Thyroid gland (tissue), 4 donors: ENCODE measurements at regions not wholly inside any gene's neighbourhood (a gene's known extent, or its start where the extent isn't known, plus 50 kb on each side); places are given as distances from the start of the nearest gene placed in this dataset.

Experiments
- POLR2A ChIP-seq, 2 donors: fragments of 450-650 bp; IDR thresholded peaks; one replicate each; pipeline ENCODE4 v1.6.1; 2017; ENCODE audit warnings: antibody characterized with exemption in 2 of 2, mild to moderate bottlenecking in 2 of 2, moderate library complexity in 1 of 2
- TF ChIP-seq, protein P1 (sequence below), 6 experiments: fragments of 200-600 bp in 3 of 6; fragments of 450-650 bp in 3 of 6; sonication (generic) in 3 of 6; IDR thresholded peaks; one replicate each; pipeline ENCODE4 v1.5.1; 2016 to 2019; ENCODE audit warnings: antibody characterized with exemption in 6 of 6, mild to moderate bottlenecking in 2 of 6, inconsistent platforms in 1 of 6, moderate library complexity in 1 of 6

DNA sequence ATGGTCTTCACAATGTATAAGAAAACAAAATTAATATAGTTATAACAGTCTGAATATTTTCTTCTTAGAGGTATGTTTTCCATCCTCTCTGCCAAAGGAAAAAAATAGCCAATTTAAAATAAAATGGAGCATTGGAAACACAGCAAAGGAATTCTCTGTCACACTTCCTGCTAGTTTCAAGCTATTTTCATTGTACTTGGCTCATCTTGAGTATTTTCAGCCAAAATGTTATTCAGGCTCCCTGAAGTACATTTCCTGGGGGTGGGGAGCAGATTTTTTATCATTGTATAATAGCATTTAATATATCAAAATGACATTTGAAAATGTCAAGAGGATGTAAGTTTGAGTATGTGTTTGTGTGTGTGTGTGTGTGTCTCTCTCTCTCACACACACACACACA lies 463.6 kb upstream of the REG3G start:
- TF ChIP-seq, protein P1, sequence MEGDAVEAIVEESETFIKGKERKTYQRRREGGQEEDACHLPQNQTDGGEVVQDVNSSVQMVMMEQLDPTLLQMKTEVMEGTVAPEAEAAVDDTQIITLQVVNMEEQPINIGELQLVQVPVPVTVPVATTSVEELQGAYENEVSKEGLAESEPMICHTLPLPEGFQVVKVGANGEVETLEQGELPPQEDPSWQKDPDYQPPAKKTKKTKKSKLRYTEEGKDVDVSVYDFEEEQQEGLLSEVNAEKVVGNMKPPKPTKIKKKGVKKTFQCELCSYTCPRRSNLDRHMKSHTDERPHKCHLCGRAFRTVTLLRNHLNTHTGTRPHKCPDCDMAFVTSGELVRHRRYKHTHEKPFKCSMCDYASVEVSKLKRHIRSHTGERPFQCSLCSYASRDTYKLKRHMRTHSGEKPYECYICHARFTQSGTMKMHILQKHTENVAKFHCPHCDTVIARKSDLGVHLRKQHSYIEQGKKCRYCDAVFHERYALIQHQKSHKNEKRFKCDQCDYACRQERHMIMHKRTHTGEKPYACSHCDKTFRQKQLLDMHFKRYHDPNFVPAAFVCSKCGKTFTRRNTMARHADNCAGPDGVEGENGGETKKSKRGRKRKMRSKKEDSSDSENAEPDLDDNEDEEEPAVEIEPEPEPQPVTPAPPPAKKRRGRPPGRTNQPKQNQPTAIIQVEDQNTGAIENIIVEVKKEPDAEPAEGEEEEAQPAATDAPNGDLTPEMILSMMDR (IDR thresholded peaks at IDR 0.05) = no peak
- TF ChIP-seq POLR2A (IDR thresholded peaks at IDR 0.05) = no peak
